Gastrocnemius medialis (tissue), 4 donors: ENCODE measurements at regions not wholly inside any gene's neighbourhood (a gene's known extent, or its start where the extent isn't known, plus 50 kb on each side); places are given as distances from the start of the nearest gene placed in this dataset.

Experiments
- ATAC-seq, 2 donors: fragments of 150-250 bp; one replicate each; pipeline ENCODE4 v1.9.1; 2016
- DNase-seq, 2 donors: peaks; one replicate each; pipeline ENCODE4 v3.0.0-alpha.2; 2019
- H3K27ac ChIP-seq, 4 donors: fragments of 200-600 bp; sonication (generic); 1 replicate in 1 of 4; 2 replicates in 3 of 4; pipeline ENCODE4 v1.5.1; 2016 to 2018; ENCODE audit warnings: mild to moderate bottlenecking in 2 of 4, moderate library complexity in 1 of 4
- H3K27me3 ChIP-seq, 3 donors: fragments of 200-600 bp; sonication (generic) in 2 of 3; 1 replicate in 1 of 3; 2 replicates in 2 of 3; pipeline versions ENCODE4 v1.5.1 to v1.6.0; 2016 to 2019; ENCODE audit warnings: mild to moderate bottlenecking in 1 of 3, moderate library complexity in 1 of 3
- H3K36me3 ChIP-seq, 2 donors: fragments of 200-600 bp; sonication (generic) in 1 of 2; one replicate each; pipeline ENCODE4 v1.5.1; 2017 to 2018
- H3K4me1 ChIP-seq, 2 donors: fragments of 200-600 bp; sonication (generic) in 1 of 2; one replicate each; pipeline ENCODE4 v1.5.1; 2016 to 2017; ENCODE audit warnings: mild to moderate bottlenecking in 2 of 2
- H3K4me3 ChIP-seq, 4 donors: fragments of 200-600 bp; sonication (generic) in 3 of 4; 1 replicate in 1 of 4; 2 replicates in 3 of 4; pipeline ENCODE4 v1.5.1; 2016 to 2019; ENCODE audit warnings: mild to moderate bottlenecking in 2 of 4
- H3K9me3 ChIP-seq, 3 donors: fragments of 200-600 bp; sonication (generic) in 2 of 3; 1 replicate in 1 of 3; 2 replicates in 2 of 3; pipeline ENCODE4 v1.5.1; 2016 to 2019
- POLR2A ChIP-seq, 2 donors: fragments of 450-650 bp; IDR thresholded peaks; one replicate each; pipeline ENCODE4 v1.6.1; 2017; ENCODE audit warnings: antibody characterized with exemption in 2 of 2, mild to moderate bottlenecking in 2 of 2, moderate library complexity in 2 of 2
- in situ Hi-C, 4 donors: fragments of 200-750 bp; cut with MboI; loops; one replicate each; pipeline versions ENCODE4 v1.15.0 to v1.8.0; 2017; ENCODE audit warnings: low sequenced_read_pairs in 4 of 4
- intact Hi-C: fragments of 100-400 bp; cut with DNase I; formaldehyde crosslinking; loops from one replicate; pipeline ENCODE4 v1.15.1; 2023; ENCODE audit warnings: low total_unique reads
- TF ChIP-seq, protein P1 (sequence below), 5 experiments: fragments of 450-650 bp in 3 of 5; fragments of 200-600 bp in 2 of 5; sonication (generic) in 2 of 5; IDR thresholded peaks in 4 of 5; conservative IDR thresholded peaks in 1 of 5; 1 replicate in 4 of 5; 2 replicates in 1 of 5; pipeline ENCODE4 v1.5.1; 2016 to 2019; ENCODE audit warnings: antibody characterized with exemption in 5 of 5, mild to moderate bottlenecking in 3 of 5, moderate library complexity in 3 of 5

DNA sequence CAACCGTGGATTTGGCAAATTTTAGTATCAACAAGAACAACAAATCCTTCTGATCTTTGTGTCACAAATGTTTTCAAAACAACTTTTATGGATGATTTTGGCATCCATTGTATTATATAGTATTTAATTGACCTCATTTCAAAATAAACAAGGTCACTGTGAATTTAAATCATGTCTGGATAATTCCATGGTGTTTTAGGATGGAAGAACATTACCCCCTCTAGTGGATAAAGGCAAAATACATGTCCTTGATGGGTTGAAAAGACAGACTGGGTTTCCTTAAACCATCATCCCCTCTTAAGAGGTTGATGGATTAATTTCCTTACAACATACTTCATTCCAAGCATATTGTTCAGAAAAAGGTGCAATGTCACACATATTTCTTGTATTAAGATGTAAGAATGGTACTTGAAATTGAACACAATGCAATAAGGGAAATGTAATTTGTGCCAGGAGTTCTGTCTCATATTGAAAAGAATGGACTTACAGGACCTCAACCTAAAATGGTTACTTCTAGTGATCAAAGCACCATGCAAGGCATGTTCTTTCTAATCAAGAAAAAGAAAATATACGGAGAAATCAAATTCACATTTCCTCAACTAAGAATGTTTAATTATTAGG is 352.0 kb downstream of the BCAT1 start:
- in situ Hi-C loops (loop anchor here in 1 of 4 donors (10.0 kb wide), 1 partner anchor 232 kb away; no protein-coding TSS in a partner anchor), intact Hi-C loops (no loop called here)
- DNase-seq (no peak), ATAC-seq (no peak)
- H3K36me3 ChIP-seq, result no peaks in the 10 kb centered on the region
- no peaks in the 10 kb centered on the region for H3K9me3 ChIP-seq
- no peaks in the 10 kb centered on the region for H3K4me1 ChIP-seq
- no peak overlapping the region for H3K27ac ChIP-seq
- no peak for TF ChIP-seq POLR2A (IDR thresholded peaks at IDR 0.05)
- TF ChIP-seq, protein P1, sequence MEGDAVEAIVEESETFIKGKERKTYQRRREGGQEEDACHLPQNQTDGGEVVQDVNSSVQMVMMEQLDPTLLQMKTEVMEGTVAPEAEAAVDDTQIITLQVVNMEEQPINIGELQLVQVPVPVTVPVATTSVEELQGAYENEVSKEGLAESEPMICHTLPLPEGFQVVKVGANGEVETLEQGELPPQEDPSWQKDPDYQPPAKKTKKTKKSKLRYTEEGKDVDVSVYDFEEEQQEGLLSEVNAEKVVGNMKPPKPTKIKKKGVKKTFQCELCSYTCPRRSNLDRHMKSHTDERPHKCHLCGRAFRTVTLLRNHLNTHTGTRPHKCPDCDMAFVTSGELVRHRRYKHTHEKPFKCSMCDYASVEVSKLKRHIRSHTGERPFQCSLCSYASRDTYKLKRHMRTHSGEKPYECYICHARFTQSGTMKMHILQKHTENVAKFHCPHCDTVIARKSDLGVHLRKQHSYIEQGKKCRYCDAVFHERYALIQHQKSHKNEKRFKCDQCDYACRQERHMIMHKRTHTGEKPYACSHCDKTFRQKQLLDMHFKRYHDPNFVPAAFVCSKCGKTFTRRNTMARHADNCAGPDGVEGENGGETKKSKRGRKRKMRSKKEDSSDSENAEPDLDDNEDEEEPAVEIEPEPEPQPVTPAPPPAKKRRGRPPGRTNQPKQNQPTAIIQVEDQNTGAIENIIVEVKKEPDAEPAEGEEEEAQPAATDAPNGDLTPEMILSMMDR (IDR thresholded peaks at IDR 0.05 in 4 of 5, conservative IDR thresholded peaks at IDR 0.05 in 1 of 5), result peak in 2 of 5 experiments; percentile 8 to 45
- no peak overlapping the region for H3K4me3 ChIP-seq
- H3K27me3 ChIP-seq, result no peaks in the 10 kb centered on the region

GRCh38 chr12:24595652-24596235 is 353.2 kb downstream of the BCAT1 start:
- H3K27me3 ChIP-seq, result no peaks in the 10 kb centered on the region
- no peaks in the 10 kb centered on the region for H3K36me3 ChIP-seq
- no peaks in the 10 kb centered on the region for H3K4me1 ChIP-seq
- H3K4me3 ChIP-seq, result no peak overlapping the region
- no peak for TF ChIP-seq POLR2A (IDR thresholded peaks at IDR 0.05)
- TF ChIP-seq, protein P1 (IDR thresholded peaks at IDR 0.05 in 4 of 5, conservative IDR thresholded peaks at IDR 0.05 in 1 of 5), result peak in 1 of 5 experiments; percentile 17
- H3K27ac ChIP-seq, result no peak overlapping the region
- intact Hi-C loops (no loop called here), in situ Hi-C loops (loop anchor here in 1 of 4 donors (10.0 kb wide), 1 partner anchor 231 kb away; no protein-coding TSS in a partner anchor)
- H3K9me3 ChIP-seq, result no peaks in the 10 kb centered on the region
- no peak for DNase-seq
- ATAC-seq, result no peak

DNA sequence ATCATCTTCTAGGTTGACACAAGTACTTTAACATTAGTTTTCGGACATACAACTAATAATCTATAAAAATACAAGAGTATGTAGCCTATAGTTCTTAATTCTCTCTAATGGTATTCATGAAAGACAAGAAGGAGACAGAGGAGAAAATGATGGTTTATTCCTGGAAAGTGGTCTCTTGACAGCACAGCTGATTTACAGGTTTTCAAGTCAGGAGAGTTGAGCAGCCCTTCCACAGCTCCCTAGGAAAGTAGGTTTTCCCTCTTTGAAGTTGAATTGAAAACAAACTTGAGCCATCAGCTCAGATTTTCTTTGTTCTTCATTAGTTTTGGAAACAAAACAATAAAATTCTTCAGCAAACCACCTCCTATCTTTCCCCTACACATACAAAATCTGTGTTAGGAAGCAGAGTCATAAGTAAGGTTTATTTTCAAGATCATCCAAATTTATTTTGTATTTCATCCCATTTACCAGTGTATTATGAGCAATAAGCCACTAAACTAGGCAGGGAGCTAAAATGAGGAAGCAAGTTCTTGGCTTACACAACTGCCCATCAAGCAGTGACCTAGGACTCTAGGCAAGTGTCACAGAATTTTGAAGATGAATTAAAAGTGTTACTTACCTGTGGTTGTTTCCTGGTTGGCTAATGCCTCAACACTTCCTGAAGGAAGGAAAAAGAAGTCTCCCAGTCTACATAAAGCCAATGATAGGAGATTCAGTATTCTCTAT is 357.0 kb downstream of the BCAT1 start:
- H3K9me3 ChIP-seq, result no peaks in the 10 kb centered on the region
- H3K4me1 ChIP-seq, result no peaks in the 10 kb centered on the region
- no peaks in the 10 kb centered on the region for H3K27me3 ChIP-seq
- in situ Hi-C loops, result loop anchor here in 1 of 4 donors (10.0 kb wide), 1 partner anchor 227 kb away; no protein-coding TSS in a partner anchor
- no peak for TF ChIP-seq POLR2A (IDR thresholded peaks at IDR 0.05)
- TF ChIP-seq, protein P1 (IDR thresholded peaks at IDR 0.05 in 4 of 5, conservative IDR thresholded peaks at IDR 0.05 in 1 of 5), result no peak
- DNase-seq (no peak), ATAC-seq (no peak)
- intact Hi-C loops, result no loop called here
- no peaks in the 10 kb centered on the region for H3K36me3 ChIP-seq
- H3K4me3 ChIP-seq, result no peak overlapping the region
- H3K27ac ChIP-seq, result no peak overlapping the region

DNA sequence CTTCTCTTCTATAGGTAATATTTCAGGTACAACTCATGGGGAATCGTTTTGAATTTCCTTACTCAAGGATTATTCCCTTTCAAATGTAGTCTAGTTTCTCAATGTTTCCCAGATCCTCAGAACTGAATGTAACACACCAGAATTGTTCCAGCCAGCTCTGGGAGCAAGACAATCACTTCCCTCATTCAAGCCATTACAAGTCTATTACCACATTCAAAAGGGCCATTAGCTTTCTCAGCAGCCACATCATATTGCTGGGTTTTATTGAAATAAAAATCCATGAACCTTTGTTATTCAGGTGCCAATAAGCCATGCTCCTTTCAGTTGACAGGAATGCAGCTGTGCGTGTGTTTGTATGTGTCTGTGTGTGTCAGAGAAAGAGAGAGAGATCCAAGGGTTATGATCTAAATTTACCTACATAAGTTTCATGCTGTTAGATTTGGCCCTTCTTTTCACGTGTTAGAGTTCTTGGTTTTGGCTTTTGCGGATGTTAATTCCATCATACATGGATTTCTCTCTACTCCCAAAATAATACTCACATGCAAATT is 357.7 kb downstream of the BCAT1 start:
- no peaks in the 10 kb centered on the region for H3K27me3 ChIP-seq
- no peak overlapping the region for H3K27ac ChIP-seq
- DNase-seq, result no peak
- no peaks in the 10 kb centered on the region for H3K9me3 ChIP-seq
- in situ Hi-C loops (loop anchor here in 1 of 4 donors (10.0 kb wide), 1 partner anchor 226 kb away; no protein-coding TSS in a partner anchor), intact Hi-C loops (no loop called here)
- no peak for ATAC-seq
- no peaks in the 10 kb centered on the region for H3K4me1 ChIP-seq
- no peaks in the 10 kb centered on the region for H3K36me3 ChIP-seq
- no peak overlapping the region for H3K4me3 ChIP-seq
- TF ChIP-seq POLR2A (IDR thresholded peaks at IDR 0.05), result no peak
- TF ChIP-seq, protein P1 (IDR thresholded peaks at IDR 0.05 in 4 of 5, conservative IDR thresholded peaks at IDR 0.05 in 1 of 5), result no peak
